ENCODE measurements at regions not wholly inside any gene's neighbourhood (a gene's known extent, or its start where the extent isn't known, plus 50 kb on each side); places are given as distances from the start of the nearest gene placed in this dataset.
"Not testable (repeated sequence)": the region's sequence is repeated elsewhere in the genome, so short reads cannot be mapped to it uniquely, and the experiment has no call there.

- no peak for DNase-seq (ENCODE audit: low read depth in 2 of 3, low spot score in 2 of 3)
Measured at GRCh38 chr5:128791312-128791711, 174.0 kb upstream of the SLC27A6 start.

- no peak for DNase-seq (ENCODE audit: low read depth in 2 of 3, low spot score in 2 of 3)
Measured at GRCh38 chr5:128796506-128796905, 168.8 kb upstream of the SLC27A6 start.

GRCh38 chr5:128798871-128799270 lies 166.4 kb upstream of the SLC27A6 start:
- DNase-seq (ENCODE audit: low read depth in 2 of 3, low spot score in 2 of 3), result no peak

GRCh38 chr5:128799945-128800344 lies 165.3 kb upstream of the SLC27A6 start:
- DNase-seq (ENCODE audit: low read depth in 2 of 3, low spot score in 2 of 3), result no peak

GRCh38 chr5:128800377-128800776 lies 164.9 kb upstream of the SLC27A6 start:
- DNase-seq (ENCODE audit: low read depth in 2 of 3, low spot score in 2 of 3), result no peak

- DNase-seq (ENCODE audit: low read depth in 2 of 3, low spot score in 2 of 3), result no peak
Measured at GRCh38 chr5:128813317-128814070, 151.8 kb upstream of the SLC27A6 start.

- DNase-seq (ENCODE audit: low read depth in 2 of 3, low spot score in 2 of 3), result no peak
Measured at GRCh38 chr5:128815201-128815600, 150.1 kb upstream of the SLC27A6 start.

GRCh38 chr5:128825826-128826225 lies 139.5 kb upstream of the SLC27A6 start:
- no peak for DNase-seq (ENCODE audit: low read depth in 2 of 3, low spot score in 2 of 3)

- DNase-seq (ENCODE audit: low read depth in 2 of 3, low spot score in 2 of 3), result no peak
Measured at GRCh38 chr5:128826275-128826674, 139.0 kb upstream of the SLC27A6 start.

- no peak for DNase-seq (ENCODE audit: low read depth in 2 of 3, low spot score in 2 of 3)
Measured at GRCh38 chr5:128836571-128836970, 128.7 kb upstream of the SLC27A6 start.

- DNase-seq (ENCODE audit: low read depth in 2 of 3, low spot score in 2 of 3), result no peak
Measured at GRCh38 chr5:128838623-128839022, 126.7 kb upstream of the SLC27A6 start.

GRCh38 chr5:128842241-128842640 lies 123.0 kb upstream of the SLC27A6 start:
- no peak for DNase-seq (ENCODE audit: low read depth in 2 of 3, low spot score in 2 of 3)

GRCh38 chr5:128844354-128844923 lies 120.8 kb upstream of the SLC27A6 start:
- no peak for DNase-seq (ENCODE audit: low read depth in 2 of 3, low spot score in 2 of 3)

- no peak for DNase-seq (ENCODE audit: low read depth in 2 of 3, low spot score in 2 of 3)
Measured at GRCh38 chr5:128850049-128850448, 115.2 kb upstream of the SLC27A6 start.

GRCh38 chr5:128854931-128855330 lies 110.4 kb upstream of the SLC27A6 start:
- no peak for DNase-seq (ENCODE audit: low read depth in 2 of 3, low spot score in 2 of 3)

- no peak for DNase-seq (ENCODE audit: low read depth in 2 of 3, low spot score in 2 of 3)
Measured at GRCh38 chr5:128857076-128857677, 108.1 kb upstream of the SLC27A6 start.

GRCh38 chr5:128858995-128859394 lies 106.3 kb upstream of the SLC27A6 start:
- no peak for DNase-seq (ENCODE audit: low read depth in 2 of 3, low spot score in 2 of 3)

GRCh38 chr5:128861155-128861554 lies 104.1 kb upstream of the SLC27A6 start:
- not testable (repeated sequence) for DNase-seq (ENCODE audit: low read depth in 2 of 3, low spot score in 2 of 3)

GRCh38 chr5:128869970-128870369 lies 95.3 kb upstream of the SLC27A6 start:
- DNase-seq (ENCODE audit: low read depth in 2 of 3, low spot score in 2 of 3), result no peak

- no peak for DNase-seq (ENCODE audit: low read depth in 2 of 3, low spot score in 2 of 3)
Measured at GRCh38 chr5:128870373-128870772, 94.9 kb upstream of the SLC27A6 start.

GRCh38 chr5:128870923-128871322 lies 94.4 kb upstream of the SLC27A6 start:
- DNase-seq (ENCODE audit: low read depth in 2 of 3, low spot score in 2 of 3), result no peak

GRCh38 chr5:128876569-128877382 lies 88.5 kb upstream of the SLC27A6 start:
- DNase-seq (ENCODE audit: low read depth in 2 of 3, low spot score in 2 of 3), result no peak

All from activated CD8-positive, alpha-beta memory T cell treated with anti-CD3 and anti-CD28 coated beads for 48 hours (primary cell).